ENCODE measurements at regions not wholly inside any gene's neighbourhood (a gene's known extent, or its start where the extent isn't known, plus 50 kb on each side); places are given as distances from the start of the nearest gene placed in this dataset.

DNA sequence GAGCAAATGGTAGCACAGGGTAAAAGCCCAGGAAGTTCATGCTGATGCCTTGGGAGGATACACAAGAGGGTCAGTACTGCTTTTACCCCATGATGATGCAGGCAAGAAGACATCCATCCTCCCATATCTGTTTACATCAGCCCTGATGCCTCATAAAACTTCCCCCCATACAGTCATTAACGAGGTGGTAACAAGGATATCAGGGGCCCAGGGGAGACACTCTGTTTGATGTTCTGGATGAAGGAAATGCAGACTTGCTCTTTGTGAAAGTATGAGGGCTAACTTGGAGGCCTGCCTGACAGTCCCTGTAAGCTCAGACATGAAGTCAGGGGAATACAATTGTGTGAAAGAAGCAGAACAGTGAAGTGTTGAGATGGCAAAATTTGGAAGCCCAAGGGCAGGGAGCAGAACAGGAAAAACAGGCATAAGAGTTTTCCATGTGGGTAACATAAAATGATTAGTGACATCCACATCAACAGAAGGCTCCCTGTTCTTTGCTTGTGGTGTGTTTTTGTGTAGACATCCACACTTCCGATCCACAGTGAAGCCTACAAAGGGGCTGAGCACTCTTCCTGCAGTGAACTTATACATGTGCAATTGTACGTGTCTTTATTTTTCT is 813.4 kb downstream of the MAFB start:
- TF ChIP-seq, protein P1, sequence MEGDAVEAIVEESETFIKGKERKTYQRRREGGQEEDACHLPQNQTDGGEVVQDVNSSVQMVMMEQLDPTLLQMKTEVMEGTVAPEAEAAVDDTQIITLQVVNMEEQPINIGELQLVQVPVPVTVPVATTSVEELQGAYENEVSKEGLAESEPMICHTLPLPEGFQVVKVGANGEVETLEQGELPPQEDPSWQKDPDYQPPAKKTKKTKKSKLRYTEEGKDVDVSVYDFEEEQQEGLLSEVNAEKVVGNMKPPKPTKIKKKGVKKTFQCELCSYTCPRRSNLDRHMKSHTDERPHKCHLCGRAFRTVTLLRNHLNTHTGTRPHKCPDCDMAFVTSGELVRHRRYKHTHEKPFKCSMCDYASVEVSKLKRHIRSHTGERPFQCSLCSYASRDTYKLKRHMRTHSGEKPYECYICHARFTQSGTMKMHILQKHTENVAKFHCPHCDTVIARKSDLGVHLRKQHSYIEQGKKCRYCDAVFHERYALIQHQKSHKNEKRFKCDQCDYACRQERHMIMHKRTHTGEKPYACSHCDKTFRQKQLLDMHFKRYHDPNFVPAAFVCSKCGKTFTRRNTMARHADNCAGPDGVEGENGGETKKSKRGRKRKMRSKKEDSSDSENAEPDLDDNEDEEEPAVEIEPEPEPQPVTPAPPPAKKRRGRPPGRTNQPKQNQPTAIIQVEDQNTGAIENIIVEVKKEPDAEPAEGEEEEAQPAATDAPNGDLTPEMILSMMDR (IDR thresholded peaks at IDR 0.05; ENCODE audit: poor library complexity): no peak
- no peak for TF ChIP-seq EZH2phosphoT487 (IDR thresholded peaks at IDR 0.05; ENCODE audit: low read depth, severe bottlenecking, unreplicated experiment)
